HG03378 (cell line): ENCODE measurements at regions not wholly inside any gene's neighbourhood (a gene's known extent, or its start where the extent isn't known, plus 50 kb on each side); places are given as distances from the start of the nearest gene placed in this dataset.

Source experiments
- ATAC-seq: cut with Tn5 transposase; IDR thresholded peaks from one replicate; pipeline ENCODE4 v1.9.1; 2021; ENCODE audit warnings: mild to moderate bottlenecking, moderate library complexity; ENCODE audit not compliant: unreplicated experiment

DNA sequence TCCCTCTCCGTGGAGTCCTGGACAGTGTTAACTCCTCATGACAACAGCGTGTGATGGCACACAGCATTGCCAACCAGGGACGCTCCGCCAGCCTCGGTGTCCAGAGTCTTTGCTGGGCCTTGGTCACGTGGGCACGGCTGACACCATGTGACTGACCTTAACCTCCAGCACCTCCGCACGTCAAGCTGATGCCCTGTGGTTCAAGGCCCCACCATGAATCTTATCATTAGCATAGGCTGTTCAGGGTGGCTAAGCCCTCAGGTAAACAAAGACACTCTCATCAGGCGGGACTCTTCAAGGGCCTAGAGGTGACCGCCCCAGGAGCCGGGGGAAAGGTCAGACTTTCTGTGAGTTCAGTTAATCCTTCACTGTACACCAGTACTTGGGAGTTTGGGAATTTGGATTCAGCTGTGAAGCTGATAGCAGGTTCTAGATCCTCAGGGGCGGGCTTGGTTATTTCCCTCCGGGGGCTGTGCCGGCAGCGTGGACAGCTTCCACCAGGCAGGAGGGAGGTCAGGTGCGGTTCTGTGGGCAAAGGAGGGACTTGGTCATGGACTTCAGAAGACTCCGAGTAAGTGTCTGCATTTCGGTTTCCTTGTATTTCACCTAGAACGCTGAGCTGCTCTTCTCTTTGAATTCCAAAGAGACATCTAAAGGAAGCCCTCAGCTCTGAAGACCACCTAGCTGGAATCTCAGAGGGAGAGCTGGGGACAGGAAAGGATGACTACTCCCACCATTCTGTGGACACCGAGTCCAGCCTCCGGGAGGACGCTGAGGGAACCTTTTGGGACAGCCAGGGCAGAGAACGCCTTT is 195.5 kb upstream of the CIBAR2 start:
- ATAC-seq = no peak

DNA sequence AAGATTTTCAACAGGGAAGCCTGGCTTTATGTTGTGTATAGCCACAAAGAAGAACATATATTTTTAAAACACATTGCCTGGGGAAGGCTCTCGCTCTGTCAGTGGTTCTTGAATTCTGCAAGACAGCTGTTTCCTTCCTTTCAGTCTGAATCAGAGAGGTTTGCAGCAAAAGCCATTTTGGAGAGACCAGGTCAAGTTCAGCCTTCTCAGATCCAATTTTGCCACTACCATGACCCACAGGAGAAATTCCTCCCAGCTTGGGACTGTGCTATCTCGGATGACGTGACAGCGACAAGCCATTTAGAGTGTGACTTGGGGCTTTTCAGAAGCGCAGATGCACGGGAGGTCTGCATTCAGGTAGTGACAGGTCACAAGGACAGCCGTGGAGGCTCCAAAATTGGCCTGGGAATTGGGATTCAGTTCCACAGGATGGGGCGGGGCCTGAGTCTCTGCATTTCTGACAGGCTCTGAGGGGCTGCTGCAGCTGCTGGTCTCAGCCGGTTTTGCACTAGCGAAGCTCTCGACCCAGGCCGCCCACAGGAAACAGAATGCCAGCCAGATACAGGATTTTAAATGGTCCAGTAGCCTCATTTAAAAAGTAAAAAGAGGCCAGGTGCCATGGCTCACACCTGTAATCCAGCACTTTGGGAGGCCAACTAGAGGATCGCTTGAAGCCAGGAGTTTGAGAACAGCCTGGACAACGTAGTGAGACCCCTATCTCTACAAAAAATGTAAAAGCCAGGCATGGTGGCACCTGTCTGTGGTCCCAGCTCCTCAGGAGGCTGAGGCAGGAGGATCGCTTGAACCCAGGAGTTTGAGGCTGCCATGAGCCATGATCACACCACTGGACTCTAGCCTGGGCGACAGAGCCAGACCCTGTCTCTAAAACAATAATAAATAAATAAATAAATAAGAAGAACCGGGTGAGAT is 196.6 kb upstream of the CIBAR2 start:
- ATAC-seq = no peak

DNA sequence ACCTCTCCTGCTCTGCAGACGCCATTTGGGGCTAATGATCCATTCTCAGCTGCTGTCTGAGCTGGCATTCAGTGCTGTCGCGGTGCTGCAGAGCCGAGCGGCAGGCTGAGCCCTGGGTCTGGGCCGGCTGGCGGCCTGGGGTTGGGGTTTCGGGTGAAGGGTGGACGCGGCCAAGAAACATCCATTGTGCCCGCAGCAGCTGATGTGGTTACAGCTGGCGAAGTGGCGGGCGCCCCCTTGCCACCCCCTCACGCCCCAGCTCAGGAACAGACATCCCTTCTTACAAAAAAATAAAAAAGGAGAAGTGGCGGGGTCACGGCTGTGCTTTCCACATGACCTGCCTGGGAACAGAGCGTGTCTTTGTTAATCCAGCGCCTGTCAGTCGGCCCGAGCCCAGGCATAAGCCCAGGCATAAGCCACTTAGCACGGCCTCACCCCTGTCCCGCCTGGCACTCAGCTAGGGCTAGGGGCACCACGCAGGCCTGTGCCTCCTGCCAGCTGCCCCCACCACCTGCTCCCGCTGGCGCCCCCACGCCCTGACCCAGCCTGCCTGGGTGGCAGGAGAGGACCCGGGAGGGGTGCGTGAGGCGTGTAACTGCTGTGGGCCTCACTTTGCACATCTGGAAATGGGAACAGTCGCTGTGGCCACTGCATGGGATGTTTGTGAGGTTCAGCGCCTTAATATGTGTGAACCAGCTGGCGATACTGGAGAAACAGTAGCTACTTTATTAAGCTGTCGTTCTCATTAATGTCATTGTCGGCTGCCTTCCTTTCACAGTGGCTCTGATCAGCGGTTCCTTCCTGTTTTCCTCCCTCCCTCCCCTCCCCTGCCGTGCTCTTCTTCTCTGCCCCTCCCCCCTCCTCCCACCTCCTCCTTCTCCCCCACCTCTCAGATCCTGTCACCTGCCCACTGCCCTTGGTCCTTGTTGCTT is 197.7 kb upstream of the CIBAR2 start:
- ATAC-seq = no peak

DNA sequence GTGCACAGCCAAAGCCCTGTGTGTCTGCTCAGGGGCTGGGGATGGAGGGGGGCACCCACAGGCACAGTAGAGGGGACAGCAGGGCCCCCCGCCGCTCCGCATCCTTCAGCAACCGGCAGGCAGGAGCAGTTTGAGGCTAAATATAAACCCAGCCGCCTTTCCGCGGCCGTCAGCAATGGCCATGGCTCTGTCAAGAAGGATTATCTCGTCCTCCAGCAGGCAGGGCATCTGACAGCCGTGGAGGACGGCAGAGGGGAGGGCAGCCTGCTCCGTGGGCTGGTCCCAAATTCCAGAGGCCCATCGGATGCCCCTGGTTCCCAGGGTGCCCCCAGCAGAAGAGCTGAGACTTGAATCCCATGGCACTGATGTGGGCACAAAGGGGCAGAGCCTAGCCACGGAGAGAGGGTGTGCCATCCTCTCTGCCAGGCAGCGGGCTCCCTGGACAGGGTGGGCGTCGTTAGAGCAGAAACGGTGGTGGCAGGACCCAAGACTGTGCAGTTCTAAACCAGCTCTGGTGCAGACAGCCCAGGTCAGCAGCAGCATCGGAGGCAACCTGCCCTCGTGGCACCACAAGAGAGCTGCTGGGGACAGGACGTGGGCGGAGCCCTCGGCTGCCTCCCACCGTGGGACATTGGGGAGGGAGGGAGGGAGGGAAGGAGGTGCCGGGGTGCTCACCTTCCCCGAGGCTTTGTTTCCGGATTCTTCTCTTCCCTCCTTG is 198.8 kb upstream of the CIBAR2 start:
- no peak for ATAC-seq

DNA sequence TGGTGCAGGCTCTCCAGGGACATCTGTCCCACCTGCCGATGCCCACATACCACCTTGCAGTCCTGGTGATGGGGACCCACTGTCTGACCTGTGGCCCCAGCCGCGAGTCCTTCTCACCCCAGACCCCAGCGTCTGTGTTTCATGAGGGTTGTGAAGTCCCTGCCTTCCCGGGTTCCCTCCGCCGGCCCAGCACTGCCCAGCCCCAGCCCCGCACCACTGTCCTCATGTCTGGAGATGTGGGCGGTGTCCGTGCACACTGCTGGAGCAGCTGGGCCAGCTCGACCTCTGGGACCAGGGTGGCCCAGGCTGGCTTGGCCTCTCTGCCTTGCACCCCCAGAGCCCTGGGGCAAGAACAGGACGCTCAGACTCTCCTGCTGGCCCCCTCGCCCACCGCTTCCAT is 199.5 kb upstream of the CIBAR2 start:
- no peak for ATAC-seq

DNA sequence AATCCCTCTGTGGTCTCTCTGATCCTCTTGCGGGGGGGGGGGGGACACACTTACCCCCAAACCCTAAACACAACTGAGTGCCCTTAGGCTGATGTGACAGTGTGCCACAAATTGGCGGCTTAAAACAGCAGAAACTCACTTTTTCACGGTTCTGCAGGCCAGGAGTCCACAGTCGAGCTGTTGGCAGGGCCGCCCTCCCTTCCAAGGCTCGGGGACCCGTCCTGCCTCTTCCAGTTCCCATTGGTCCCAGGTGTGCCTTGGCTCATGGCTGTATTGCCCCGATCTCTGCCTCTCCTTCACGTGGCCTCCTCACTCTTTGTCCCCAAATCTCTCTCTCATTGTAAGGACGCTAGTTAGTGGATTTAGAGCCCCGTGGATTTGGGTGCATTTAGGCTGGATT is 199.9 kb upstream of the CIBAR2 start:
- no peak for ATAC-seq

DNA sequence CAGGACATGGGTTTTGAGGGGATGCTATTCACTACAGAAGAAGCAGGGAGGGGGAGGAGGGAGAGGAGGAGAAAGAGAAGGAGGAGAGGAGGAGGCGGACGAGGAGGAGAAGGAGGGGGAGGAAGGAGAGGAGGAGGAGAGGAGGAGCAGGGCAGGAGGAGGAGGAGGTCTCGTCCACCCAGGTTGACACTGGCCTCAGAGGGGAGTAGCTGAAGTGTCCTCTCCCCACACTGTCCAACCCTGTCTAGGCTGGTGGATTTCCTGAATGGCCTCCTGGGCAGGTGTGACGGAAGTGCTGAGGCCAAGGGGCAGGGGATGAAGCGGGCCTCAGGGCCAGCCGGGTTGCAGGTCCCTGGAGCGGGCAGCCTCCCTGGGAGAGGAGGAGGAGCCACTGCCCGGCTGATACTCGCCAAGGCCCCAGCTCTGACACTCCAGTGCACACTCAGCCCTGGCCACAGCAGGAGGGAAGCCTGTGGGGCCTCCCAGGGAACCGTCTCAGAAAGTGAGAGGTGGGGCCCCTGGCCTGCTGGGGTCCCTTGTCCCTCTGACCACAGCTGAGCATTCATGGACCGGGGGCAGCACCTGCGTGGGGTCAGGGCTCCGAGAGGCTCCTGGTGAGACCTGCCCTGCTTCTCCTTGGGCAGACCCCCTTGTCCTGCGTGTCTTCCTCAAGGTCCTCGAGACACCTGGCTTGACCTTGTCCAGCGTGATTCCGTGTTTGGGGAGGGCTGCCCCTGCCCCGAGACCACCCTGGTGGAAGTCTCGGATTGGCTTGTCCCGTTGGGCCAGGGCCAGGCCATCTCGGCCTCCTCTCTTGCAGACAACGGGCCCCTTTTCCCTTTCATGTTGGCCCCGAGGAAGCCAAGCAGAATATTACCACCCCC is 200.6 kb upstream of the CIBAR2 start:
- no peak for ATAC-seq

DNA sequence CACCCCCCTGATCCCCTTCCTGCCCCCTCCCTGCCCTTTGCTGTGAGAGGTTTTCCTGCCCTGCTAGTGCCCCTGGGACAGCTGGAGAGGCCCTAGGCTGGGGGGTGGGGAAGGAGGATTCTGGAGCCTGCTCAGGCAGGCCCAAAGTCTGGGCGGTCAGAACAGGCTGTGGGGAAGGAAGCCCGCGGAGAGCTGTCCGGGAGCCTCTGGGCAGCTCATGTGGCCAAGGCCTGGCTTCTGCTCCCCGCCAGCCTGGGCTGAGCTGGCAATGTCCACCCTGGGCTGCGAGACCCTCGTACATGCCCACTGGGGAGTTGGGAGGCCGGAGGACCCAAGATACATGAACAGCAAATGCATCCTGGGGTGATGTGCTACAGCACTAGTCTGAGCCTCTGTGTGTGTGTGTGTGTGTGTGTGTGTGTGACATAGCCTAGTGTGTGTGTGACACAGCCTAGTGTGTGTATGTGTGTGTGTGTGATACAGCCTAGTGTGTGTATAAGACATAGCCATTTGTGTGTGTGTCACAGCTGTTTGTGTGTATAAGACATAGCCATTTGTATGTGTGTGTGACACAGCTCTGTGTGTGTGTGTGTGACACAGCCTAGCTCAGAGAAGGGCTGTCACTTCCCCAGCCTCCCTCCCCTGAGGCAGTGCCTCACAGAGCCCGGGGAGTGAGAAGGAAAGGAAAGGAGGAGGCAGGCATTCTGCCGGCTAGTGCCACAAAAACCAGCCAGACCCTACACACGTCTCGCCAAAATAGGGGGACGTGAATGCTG is 201.4 kb upstream of the CIBAR2 start:
- no peak for ATAC-seq

DNA sequence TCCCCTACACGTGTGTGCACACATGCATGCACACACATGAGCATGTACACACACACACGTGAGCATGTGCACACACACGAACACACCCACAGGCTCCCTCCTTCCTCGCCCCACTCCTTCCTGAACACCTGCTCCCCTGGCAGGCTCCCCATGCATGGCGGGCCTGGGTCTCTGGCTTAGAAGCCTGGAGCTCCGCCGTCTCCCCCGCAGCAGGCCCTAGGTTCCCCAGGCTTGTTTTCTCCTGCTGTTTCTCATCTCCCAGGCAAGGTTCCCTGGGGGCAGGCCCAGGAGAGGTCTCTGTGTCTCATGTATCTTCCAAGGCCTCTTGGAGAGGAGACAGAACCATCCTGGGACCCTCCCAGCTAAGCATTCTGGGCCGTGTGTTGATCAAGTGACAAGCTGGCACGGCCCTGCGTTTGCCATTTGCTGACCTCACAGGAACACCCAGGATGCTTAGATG is 202.3 kb upstream of the CIBAR2 start:
- no peak for ATAC-seq

DNA sequence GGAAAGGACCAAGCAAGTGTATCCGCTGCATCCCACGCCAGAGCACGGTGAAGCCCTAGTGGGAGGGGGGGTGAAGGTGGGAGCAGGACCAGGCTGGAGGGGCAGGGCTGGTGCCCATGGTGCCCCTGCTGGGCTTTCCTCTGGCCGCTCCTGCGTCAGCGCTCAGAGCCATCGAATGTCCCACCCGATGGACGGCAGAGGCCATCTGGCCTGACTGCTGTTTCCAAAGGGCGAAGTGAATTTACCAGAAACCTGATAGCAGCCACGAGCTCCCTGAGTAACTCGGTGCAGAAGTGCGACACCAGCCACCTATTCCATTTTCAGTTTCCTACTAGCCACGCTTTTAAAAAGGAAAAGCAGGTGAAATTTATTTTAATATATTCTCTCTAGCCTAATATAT is 203.6 kb upstream of the CIBAR2 start:
- ATAC-seq = no peak

DNA sequence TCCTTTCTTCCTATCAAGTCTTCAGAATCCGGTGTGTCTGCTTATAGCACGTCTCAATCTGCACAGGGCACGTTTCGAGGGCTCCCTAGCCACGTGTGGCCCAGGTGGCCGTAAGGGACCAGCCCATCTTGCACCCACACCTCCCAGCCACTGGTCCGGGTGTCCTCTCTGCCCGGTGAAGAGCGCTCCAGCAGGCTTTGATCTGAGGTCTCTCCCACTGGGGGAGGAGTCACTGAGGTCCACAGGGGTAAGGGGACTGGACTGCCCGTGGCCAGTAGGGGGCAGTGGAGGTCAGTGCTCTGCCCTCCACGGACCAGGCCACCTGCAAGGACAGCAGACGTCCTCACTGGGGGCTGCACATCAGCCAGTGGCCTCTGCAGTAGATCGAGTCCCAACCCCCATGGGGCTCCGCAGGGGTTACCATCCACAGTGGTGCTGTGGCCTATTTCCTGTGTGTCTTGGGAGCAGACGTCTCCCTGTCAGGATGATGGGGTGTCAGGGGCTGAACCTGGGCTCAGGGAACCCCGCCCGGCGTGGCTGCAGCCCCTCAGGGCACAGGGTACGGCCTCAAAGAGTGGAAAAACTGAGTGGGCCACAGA is 204.1 kb upstream of the CIBAR2 start:
- no peak for ATAC-seq

DNA sequence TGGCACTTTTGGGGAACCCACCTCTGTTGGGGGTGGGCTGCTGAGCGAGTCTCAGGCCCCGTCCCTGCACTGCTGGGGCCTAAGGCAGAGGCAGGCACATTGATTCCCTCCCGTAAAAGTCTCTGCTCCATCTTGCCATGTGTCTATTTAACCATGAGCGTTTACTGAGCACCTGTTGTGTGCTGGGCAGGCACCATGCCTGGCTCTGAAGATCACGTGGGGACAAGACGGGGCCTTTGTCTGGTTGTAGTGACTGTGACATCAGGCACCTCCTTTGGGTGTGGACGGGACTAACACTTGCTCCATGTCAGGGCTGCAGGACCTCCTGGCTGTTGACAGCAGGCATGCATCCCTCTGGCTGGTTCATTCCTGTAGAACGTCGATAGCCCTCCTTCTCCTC is 204.7 kb upstream of the CIBAR2 start:
- no peak for ATAC-seq

DNA sequence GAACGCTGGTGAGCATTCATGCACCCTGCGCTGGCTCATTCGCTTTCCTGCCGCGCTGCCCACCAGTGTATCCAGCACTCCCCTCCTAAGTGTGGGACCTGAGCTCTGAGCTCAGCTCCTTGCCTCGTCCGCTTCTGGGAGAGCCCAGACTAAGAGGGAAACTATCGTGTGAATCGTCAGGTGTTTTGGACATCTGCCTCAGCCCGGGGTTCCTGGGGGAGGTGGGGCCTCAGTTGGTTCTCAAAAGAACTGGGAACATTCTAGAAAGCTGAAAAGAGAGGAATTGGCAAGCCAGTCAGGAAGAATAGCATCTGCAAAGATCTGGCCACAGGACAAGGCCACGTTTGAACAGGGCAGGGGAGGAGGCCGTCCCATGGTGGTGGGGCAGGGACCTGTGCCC is 205.4 kb upstream of the CIBAR2 start:
- no peak for ATAC-seq

DNA sequence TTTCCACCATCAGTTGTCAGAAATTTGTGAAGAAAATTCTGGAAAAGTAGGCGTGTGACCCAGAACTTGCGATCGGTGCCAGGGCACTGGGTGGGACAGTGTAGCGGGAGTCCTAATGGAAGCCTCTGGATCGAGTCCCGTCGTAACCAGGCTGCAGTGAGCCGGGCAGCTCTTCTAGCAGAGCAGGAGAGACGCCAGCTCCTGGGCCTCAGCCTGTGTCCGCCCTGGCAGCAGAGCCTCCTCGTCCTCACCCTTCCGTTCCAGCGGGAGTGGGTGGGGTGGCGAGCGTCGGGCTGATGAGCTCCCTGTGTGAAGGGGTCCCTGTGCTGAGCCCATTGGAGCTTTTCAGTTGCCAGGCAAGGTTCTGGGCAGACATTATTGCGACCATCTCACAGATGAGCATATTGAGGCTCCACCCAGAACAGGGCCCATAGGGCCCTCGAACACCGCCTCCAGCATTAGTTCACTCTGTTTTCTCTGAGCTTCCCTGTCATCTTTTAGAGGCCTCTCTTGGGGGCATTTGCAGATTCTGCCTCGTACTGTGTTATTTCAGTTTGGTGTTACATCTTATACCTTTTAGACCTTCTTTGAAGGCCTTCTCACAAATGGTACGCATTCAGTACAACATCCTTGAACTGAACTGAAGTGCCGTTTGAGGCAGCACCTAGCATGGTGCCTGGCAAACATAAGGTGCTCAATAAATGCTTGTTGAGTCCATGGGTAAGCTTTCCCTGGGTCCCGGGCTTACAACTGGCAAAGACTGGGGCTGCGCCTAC is 207.1 kb upstream of the CIBAR2 start:
- no peak for ATAC-seq

DNA sequence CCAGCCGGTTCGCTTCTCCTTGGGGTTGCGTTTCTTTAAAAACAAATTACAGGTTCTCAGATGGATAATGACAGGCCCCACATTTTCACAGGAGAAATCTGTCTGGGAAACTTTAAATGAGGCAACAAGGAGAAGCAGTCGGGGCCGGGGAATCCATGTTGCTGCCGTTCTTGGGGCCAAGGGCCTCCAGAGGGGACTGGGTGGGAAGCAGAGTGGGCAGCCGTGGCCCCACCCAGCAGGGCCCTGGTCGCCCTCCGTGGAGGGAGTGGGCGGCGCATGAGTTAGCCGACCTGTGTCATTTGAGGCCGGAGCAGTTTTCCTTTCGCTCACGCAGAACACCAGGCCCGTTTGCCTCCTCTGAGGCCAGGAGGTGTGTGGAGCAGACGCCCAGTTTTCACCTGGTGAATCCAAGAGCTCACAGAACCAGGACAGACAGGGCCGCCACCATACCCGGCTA is 207.7 kb upstream of the CIBAR2 start:
- no peak for ATAC-seq

DNA sequence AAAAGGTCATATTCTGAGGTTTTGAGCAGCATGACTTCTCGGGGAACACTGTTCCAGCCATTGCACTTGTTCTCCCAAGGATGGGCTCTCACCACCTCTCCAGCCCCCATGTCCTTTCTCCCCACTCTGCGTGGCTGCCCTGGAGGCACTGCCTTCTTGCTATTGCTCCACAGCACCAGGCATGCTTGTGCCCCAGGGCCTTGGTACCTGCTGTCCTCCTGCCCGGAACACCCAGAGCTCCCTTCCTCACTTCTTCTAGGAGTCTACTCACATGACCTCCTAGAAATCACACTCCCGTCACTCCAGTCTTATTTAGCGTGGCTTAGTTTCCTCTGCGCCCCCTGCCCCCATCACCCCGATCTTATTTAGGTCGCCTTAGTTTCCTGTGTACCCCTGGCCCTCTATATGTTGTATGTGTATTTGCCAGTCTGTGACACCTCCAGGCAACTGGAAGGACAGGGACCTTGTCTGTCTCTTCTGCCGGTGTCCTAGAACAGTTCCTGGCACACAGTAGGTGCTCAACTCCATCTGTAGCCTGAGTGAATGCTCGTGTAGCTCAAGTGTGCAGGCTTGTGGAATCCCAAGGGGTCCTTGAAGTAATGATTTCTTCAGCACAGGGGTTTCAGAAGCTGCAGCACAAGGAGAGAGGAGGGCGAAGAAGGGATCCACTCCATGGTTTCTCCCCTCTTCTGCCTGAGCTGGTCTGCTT is 208.6 kb upstream of the CIBAR2 start:
- ATAC-seq = no peak
